Suprapubic skin (tissue), 4 donors: ENCODE measurements at regions not wholly inside any gene's neighbourhood (a gene's known extent, or its start where the extent isn't known, plus 50 kb on each side); places are given as distances from the start of the nearest gene placed in this dataset.

ENCODE experiments used
- CTCF ChIP-seq, 2 donors: fragments of 200-600 bp in 1 of 2; fragments of 450-650 bp in 1 of 2; sonication (generic) in 1 of 2; IDR thresholded peaks; one replicate each; pipeline ENCODE4 v1.5.1; 2016 to 2019; ENCODE audit warnings: antibody characterized with exemption in 2 of 2, mild to moderate bottlenecking in 1 of 2, moderate library complexity in 1 of 2
- EP300 ChIP-seq: sonication (generic); formaldehyde crosslinking; IDR thresholded peaks from one replicate; pipeline ENCODE4 v1.6.1; 2017; ENCODE audit warnings: antibody characterized with exemption
- POLR2A ChIP-seq, 2 donors: fragments of 450-650 bp; IDR thresholded peaks; one replicate each; pipeline ENCODE4 v1.6.1; 2017; ENCODE audit warnings: antibody characterized with exemption in 2 of 2, mild to moderate bottlenecking in 2 of 2, moderate library complexity in 2 of 2
- POLR2AphosphoS5 ChIP-seq, 3 donors: sonication (generic); formaldehyde crosslinking; IDR thresholded peaks; one replicate each; pipeline ENCODE4 v1.6.1; 2017; ENCODE audit warnings: antibody characterized with exemption in 3 of 3

GRCh38 chr1:223486932-223487886, 94.0 kb downstream of the CCDC185 start:
- TF ChIP-seq CTCF (IDR thresholded peaks at IDR 0.05): no peak
- no peak for TF ChIP-seq POLR2A (IDR thresholded peaks at IDR 0.05)
- no peak for TF ChIP-seq POLR2AphosphoS5 (IDR thresholded peaks at IDR 0.05)
- TF ChIP-seq EP300: no peak
